GM19324 (cell line): ENCODE measurements at regions not wholly inside any gene's neighbourhood (a gene's known extent, or its start where the extent isn't known, plus 50 kb on each side); places are given as distances from the start of the nearest gene placed in this dataset.
"Not testable (repeated sequence)": the region's sequence is repeated elsewhere in the genome, so short reads cannot be mapped to it uniquely, and the experiment has no call there.

Experiments used
- ATAC-seq: cut with Tn5 transposase; IDR thresholded peaks from one replicate; pipeline ENCODE4 v1.9.1; 2021; ENCODE audit warnings: mild to moderate bottlenecking, moderate library complexity; ENCODE audit not compliant: unreplicated experiment, low FRiP score

DNA sequence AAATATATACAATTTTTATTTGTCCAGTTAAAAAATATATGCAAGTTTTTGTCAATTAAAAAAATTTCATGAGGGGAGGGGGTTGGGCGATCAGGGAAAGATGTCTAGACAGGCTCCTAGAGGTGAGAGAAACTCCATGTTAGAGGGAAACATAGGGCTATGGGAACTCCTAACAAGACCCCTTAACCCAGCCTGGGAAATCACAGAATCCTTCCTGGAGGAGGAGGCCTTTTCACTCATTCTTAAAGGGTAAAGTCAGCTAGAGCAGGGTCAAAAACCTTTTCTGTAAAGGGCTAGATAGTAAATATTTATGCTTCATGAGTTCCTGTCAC lies 75.9 kb upstream of the PTPN1 start:
- ATAC-seq, result no peak

DNA sequence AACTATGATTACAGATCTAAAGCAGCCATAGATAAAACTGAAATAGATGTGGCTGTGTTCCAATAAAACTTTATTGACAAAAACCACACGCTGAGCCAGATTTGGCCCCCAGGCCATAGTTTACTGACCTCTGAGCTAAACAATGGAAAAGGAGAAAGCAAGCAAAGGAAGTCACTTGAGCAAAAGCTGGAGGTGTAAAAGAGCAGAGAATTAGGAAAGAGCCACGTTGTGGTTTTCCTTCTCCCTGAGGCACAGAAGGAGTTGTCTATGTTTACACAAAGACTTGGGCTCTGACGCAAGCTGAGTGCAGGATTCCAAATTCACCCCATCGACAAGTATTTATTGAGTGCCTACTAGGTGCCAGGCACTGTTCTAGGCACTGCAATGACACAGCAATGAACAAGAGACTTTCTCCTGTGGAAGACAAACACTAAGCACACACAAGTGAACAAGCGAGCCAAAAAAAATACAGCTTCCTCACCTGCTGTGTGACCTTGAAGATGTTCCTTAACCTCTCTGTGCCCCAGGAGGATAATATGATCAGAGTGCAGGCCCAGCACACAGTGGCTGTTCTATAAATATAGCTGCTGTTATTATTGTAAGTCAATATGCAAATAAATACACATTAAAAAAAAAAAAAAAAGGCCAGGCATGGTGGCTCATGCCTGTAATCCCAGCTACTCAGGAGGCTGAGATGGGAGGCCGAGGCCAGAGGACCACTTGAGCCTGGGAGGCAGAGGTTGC lies 75.4 kb upstream of the PTPN1 start:
- ATAC-seq, result no peak

DNA sequence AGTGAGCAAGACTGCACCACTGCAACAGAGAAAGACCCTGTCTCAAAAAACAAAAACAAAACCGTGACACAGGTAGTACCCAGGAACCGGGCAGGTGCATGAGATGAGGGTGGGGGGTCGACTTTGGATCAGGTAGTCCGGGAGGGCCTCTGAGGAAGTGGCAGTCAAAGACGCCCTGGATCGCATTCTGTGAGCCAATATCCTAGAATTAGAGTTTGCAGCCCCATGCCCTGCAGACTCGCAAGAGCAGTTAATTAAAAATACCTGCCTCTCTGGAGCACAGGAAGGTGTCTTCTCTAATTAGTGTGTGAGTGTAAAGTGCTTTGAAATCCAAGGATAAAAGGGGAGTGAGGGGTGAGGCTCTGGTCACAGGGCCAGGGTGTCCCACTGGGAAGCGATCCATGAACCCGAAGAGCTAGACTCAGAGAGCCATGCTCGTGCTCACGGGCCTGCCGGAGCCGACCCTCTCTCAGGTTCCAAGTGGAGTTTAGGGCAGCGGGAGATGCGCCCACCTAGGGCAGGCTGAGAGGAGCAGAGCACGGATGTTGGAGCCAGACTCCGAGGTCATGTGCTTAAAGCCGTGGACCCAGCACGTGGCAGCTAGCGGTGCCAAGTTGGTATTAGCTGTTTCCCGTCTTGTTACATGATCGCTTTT lies 74.7 kb upstream of the PTPN1 start:
- ATAC-seq, result no peak

DNA sequence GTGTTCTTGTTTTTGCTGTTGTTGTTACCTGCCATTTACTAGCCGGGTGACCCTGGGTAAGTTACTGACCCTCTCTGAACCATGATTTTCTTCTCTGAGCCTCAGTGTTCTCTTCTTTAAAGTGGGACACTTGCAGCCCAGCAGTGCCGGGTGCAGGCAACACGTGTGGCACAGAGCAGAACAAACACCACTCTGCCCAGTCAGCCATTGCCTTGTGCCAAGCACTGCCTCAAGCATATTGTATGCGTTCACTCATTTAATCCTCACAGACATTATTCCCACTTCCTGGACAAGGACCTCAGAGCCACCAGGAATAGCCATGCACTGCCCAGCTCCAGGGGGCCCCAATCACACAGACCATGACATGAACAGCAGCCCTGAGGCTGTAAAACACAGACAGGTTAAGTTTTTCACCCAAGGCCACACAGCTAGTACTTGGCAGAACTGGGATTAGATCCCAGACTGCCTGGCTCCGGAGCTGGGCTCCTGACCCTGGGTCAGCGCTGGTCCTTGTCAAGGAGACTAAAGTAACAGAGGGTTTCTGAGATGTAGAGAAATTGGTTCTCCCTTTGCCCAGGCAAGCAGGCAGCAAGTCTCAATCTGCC lies 74.0 kb upstream of the PTPN1 start:
- no peak for ATAC-seq

DNA sequence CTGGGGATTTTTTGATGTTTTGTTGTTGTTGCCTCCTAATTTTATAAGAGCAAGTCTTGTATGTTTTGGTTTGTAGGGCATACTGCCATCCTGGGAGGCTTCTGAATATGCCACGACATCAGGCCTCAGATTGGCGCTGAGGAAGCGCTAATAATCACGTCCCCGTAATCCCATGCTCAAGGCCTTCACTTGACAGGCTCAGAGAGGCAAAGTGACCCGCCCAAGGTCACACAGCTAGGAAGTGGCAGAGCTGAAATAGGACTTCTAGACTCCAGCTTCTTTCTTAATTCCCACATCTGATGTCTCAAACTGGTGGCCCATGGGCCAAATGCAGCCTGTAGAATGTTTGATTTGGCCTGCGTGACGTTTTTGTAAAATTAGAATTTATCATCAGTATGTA lies 73.5 kb upstream of the PTPN1 start:
- ATAC-seq, result no peak

DNA sequence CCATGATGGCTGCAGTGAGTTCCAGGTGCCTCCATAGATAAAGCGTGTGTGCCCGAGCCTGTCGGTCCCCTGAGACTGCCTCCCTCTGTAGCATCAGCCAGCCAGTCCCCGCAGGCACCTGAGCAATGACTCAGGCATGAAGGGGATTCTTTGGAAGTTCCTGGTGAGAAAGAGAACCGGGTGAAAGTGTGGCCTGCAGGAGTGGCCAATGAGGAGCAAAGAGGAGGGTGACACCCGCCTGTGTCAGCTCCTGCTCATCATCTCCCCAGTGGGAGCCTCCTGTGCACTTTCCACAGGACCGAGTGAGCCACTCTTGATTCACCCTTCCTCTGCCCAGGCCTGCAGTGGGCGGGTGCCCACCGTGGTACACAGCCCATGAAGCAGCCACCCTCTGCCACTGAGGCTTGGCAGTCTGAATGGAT lies 71.2 kb upstream of the PTPN1 start:
- no peak for ATAC-seq

DNA sequence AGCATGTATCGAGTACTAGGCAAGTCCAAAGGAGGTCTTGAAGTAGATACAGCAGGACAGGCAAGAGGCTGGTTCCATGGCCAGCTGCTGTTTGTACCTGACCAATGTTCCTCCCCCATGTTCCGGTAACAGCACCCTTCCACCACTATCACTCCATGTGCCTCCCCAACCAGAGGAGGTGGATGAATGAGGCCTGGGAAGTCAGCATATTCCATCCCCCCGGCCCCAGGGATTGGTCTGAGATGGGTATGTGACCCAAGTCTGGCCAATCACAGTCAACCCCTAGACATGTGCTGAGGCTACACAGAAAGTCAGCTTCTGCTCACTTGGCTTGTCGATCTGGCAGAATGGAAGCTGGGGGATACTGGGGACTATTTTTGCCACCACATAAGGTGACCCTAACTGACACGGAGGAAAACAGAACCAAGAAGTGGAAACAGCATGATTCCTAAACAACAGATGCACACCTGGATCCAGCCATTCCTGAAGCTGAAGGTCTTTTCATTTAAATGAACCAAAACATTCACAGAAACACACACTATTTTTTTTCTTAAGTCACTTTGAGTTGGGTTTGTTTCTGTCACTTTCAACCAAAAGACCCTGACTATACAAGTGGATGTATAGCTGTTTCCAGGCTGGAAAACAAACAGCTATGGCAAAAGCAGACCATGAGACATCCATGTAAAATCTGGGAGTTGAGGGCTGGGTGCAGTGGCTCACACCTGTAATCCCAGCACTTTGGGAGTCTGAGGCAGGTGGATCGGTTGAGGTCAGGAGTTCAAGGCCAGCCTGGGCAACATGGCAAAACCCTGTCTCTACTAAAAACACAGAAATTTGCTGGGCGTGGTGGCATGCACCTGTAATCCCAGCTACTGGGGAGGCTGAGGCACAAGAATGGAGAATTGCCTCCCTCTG lies 70.4 kb upstream of the PTPN1 start:
- ATAC-seq, result no peak

DNA sequence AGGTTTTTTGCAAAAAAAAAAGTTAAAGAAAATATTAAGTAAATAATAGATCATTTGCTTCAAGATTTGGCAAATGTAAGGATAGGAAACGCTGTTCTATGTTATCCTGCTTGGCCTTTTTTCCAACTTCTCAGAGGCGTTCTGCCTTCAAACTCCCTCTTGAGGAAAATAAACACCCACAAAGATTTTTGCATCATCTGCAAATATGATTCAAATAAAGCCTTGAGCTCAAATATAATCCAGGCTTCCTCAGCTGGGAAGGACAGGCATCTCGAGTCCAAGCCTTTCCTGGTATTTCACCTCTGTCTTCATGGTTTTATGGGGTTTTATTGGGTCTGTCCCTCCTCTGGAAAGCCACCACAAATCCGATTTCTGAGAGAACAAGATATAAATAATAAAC lies 67.7 kb upstream of the PTPN1 start:
- ATAC-seq, result no peak

DNA sequence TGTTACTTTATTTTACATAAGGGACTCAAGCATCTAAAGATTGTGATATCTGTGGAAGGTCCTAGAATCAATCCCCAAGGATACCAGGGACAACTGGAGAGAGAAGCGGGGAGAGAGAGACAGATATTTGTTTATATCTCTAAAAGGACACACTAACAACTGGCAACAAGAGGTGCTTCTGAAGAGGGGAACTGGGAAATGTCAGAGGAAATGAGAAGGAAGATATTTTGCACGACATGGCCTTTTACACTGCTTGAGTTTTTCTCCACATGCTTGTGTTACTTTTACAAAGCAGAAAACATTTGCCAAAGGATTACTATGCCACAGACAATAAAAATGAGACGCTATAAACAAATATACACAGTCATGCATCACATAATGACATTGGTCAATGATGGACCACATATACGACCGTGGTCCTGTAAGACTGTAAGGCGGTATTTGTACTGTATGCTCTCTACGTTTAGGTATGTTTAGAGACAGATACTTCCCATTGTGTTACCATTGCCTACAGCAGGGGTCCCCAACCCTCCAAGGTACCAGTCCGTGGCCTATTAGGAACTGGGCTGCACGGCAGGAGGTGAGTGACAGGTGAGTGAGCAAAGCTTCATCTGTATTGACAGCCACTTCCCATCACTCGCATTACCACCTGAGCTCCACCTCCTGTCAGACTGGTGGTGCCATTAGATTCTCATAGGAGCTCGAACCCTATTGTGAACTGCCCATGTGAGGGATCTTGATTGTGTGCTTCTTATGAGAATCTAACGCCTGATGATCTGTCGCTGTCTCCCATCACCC lies 64.6 kb upstream of the PTPN1 start:
- ATAC-seq, result no peak

DNA sequence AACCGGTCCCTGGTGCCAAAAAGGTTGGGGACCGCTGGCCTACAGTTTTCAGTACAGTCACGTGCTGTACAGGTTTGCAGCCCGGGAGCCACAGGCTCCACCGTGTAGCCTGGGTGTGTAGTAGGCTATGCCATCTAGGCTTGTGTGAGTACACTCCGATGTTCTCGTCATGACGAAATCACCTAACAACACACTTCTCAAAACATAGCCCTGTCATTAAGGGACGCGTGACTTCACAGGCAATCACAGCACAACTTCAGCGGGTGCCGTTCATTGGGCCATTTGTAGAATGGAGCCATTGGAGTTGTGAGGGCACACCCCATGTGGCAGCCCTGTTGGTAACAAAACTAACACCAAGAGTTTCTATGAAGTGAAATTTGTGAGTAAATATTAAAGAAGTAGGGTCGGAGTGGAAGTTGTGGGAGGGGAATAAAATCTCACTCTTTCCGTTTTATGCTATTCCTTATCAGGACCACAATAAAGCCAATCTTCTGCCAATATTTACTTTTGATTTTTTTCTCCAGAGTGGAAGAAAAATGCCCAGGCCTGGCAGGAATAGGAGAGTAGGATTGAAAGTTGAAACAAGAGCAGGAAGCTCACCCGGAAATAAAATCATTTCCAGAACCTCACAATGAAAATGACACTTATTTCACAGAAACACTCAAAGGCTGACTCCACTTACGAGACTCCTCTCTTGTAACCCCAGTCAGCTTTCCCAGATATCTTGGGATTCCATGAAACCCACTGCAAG lies 63.7 kb upstream of the PTPN1 start:
- ATAC-seq, result no peak

DNA sequence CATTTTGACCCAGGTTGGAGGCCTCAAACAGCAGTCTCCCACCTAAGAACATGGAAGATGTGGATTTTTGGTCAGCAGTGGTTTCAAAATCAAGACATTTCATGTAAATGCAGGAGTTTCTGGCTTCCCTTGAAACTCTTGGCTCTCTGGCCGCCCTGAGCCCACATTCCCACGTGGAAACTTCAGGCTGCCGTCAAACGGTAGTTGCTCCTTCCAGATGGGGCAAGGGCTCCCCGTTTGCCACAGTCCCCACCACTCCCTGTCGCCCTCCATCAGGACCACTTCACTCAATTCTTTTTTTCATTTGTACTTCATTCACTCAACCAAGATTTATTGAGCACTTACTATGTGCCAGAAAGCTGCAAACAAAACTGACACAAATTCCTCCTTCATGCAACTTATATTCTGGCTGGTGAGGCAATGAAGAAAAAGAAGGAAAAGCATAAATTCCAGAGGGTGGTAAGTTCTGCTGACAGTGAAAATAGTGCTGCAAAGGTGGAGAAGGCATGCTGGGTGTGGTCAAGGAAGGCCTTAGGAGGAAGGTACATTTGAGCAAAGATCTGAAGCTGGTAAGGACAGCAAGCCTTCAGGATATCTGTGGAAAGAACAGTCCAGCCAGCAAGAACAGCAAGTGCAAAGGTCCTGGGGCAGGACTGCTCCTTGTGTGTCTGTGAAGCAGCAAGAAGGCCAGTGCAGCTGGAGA lies 62.9 kb upstream of the PTPN1 start:
- no peak for ATAC-seq

DNA sequence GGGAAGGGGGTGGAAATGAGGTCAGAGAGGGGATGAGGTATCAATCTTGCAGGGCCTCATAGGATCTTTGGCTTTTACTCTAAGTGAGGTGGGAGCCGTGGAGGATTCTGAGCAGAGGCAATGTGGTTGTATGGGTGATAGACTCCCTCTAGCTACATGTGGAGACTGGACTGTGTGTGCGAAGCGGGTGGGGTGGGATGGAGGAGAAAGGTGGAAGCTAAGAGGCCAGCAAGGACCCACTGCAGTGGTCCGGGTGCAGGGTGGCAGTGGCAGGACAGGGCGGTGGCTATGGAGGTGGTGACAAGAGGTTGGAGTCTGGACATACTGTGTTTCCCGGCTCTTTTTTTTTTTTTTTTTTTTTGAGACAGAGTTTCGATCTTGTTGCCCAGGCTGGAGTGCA lies 62.4 kb upstream of the PTPN1 start:
- no peak for ATAC-seq

DNA sequence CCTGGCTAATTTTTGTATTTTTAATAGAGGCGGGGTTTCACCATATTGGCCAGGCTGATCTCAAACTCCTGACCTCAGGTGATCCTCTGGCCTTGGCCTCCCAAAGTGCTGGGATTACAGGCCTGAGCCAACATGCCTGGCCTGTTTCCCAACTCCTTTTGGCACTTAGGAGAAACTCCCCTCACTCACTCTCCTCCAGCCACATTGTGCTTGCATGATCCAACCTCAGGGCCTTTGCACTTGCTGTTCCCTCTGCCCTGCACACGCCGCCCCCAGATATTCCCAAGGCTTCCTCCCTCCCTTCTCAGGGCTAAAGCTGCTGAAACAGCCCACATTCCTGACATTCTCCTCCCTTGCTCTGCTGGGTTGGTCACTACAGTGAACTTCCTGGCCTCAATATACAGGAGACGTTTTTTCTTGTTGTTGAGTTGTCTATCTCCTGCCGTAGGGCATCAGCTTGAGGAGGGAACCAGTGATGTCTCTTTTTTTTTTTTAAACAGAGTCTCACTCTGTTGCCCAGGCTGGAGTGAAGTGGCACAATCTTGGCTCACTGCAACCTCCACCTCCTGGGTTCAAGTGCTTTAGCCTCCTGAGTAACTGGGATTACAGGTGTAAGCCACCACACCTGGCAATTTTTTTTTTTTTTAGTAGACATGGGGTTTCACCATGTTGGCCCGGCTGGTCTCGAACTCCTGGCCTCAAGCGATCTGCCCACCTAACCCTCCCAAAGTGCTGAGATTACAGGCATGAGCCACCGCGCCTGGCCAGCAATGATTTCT lies 61.4 kb upstream of the PTPN1 start:
- ATAC-seq, result not testable (repeated sequence)

DNA sequence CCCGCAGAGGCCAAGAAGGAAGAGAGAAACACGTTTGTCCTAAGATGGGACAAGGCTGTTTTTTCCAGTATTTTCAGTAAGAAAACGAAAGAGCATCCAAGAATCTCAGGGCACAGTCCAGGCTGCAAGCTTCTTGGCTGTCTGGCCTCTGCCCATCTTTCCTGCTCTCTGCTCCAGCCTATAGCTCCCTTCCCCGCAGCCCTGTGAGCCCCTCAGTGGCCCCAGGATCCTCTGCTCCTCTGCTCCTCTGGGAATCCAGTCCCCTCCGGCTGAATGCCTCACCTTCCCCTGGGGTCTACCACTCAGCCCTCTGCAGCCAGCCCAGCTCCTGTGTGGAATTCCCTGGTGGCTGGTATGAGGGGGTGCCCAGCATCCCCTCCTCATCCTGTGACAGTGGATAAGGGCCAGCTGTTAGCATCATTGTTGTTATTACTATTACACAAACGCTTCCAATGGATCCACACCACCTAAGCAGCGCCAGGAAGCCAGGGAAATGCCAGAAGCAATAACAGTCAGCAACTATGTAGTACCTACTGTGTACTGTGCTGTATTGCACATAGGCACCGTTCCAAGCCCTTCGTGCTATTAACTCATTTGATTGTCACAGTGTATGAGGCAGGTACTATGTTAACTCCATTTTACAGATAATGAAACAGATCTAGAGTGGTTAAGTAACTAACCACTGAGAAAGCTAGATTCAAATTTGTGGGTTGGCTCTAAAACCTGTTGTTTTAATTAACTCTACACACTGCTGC lies 60.3 kb upstream of the PTPN1 start:
- ATAC-seq, result no peak

DNA sequence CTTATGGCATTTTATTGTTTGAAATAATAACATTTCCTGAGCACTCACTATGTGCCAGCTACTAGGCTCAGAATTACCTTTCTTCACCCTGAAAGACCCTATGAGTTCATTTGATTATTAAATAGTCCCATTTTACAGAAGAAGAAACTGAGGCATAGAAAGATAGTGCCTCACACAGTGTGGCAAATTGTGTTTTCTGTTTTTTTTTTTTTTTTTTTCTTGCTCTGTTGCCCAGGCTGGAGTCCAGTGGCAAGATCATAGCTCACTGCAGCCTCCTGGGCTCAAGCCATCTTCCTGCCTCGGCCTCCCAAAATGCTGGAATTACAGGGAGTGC lies 59.7 kb upstream of the PTPN1 start:
- ATAC-seq, result no peak

DNA sequence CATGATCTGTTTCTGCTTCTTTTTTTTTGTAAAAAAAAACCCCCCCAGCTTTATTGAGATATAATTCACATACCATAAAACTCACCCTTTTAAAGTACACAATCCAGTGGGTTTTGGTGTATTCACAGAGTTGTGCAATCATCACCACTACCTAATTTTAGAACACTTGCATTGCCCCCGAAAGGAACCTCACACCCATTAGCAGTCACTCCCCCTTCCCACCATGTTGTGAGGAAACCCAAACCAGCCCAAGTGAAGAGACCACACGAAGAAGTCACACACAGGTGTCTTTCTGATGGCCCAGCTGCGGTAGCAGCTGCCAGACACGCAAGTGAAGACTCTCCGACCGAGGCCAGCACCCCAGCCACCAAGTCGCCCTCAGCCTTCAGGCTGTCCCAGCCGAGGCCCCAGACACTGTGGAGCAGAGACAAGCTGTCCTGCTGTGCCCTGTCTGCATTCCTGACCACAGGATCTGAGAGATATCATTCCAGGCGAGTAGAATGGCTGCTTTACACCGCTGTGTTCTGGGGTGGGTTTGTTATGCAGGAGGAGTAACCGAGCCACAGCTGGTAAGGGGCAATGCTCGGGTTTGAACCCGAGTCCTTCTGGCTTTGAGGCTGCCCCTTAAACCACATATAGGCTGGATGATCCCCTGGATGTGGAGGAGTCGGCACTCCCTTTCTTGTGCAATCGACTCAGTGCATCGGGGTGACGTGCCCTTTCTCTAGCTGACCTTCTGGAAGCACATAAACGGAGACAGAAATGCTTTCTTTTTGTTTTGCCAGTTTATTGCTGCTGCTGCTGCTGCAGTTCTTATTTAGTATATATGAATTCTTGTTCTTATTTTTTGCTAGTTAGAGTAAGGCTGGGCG lies 59.1 kb upstream of the PTPN1 start:
- ATAC-seq, result peak; percentile 65
